GM21381 (cell line): ENCODE measurements at regions not wholly inside any gene's neighbourhood (a gene's known extent, or its start where the extent isn't known, plus 50 kb on each side); places are given as distances from the start of the nearest gene placed in this dataset.
"Not testable (repeated sequence)": the region's sequence is repeated elsewhere in the genome, so short reads cannot be mapped to it uniquely, and the experiment has no call there.

Experiments
- ATAC-seq: cut with Tn5 transposase; IDR thresholded peaks from one replicate; pipeline ENCODE4 v1.9.1; 2021; ENCODE audit warnings: mild to moderate bottlenecking, moderate library complexity; ENCODE audit not compliant: unreplicated experiment

DNA sequence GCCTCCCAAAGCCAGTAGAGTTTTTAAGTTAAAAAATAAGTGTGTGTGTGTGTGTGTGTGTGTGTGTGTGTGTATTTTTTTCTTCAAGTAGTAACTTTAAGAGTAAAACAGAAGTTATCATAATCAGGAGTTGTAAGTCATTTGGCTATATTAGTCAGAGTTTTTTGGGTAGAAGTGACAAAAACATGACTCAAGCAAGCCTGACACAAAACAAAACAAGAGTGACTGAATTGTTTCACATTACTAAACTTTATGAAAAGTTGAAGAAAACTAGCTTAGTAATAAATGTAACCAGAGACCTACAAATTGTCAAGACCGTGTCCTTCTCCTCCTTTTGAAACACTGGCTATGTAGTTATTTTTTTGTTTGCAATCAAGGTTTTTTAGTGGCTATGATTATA is 738.0 kb upstream of the PITX2 start:
- ATAC-seq = no peak

- no peak for ATAC-seq
These were observed 740.1 kb upstream of the PITX2 start for GRCh38 chr4:111362941-111363361.

- ATAC-seq = not testable (repeated sequence)
These were observed 755.0 kb upstream of the PITX2 start for GRCh38 chr4:111377880-111378279.

DNA sequence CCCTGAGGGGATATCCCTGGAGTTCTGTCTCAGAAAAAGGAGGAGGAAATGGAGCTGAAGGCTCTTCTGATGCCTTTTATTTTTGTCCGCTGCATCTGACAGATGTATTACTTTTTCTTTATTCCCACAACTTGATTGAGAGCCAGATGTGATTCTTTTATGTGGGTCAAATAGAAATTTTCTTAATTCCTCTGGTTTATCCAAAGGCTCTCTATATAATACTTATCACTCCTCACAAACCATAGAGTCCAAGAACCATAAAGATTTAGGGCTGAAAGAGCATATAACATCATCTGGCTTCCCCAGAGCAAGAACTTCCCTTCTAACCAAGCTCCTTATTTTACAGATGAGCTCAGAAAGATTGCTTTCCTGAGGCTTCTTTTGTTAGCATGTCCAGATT is 756.7 kb upstream of the FAM241A start:
- no peak for ATAC-seq

- ATAC-seq = no peak
These were observed 753.4 kb upstream of the FAM241A start for GRCh38 chr4:111391829-111392228.

GRCh38 chr4:111393781-111394180 is 751.5 kb upstream of the FAM241A start:
- no peak for ATAC-seq

GRCh38 chr4:111398906-111399330 is 746.3 kb upstream of the FAM241A start:
- no peak for ATAC-seq

DNA sequence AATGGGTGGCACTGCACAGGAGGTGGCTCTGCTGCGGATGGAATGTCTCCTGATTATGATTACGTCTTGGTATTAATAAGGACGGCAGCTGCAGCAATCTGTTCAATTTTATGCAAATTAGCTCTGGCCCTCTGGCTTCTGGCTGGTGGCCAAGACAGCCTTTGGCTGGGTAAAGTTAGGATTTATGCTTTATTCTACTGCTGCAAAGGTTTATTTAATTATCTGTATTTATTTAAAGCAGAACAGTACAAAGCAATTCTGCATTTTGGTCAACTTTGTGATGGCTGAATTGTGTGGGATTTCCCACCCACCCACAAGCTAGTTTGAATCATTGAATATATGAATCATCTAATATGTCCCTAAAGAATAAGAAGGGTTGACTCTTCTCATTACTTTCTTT is 745.6 kb upstream of the FAM241A start:
- ATAC-seq = no peak

DNA sequence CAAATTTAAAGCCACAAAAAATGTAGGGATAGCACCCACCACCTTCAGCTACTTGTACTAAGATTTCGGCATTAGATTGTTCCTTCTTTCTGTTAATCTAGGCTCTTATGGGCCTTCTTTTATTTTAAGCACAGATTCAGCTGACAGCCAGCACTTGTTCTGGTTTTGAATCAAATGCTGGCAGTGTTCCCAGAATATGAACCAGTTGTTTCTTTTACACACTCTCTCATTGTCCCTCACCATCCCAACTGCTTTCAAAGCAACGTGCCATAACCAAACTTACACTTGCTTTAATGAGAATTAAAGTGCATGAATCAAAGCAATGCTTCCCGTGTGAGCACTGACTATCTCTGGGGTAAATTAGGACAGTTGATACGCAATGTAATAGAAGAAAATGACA is 744.5 kb upstream of the FAM241A start:
- no peak for ATAC-seq

DNA sequence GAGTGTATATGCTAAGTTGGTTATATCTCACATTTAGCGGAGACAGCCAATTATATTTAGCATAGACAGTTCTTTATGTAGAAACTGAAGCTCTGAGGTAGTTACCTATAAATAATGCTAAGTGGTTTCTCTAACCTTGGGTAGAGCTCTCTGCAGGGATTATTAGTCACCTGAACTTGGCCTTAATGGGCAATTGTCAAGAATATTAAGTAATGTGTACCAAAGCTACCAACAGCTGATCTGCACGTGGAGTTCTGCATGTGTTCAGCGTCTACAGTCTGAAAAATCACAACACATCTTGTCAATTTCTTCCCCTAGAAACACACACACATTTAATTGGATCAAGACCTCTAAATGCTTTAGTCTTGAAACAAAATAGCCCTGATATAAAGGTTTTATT is 740.6 kb upstream of the FAM241A start:
- no peak for ATAC-seq

- no peak for ATAC-seq
These were observed 739.3 kb upstream of the FAM241A start for GRCh38 chr4:111405989-111406388.

DNA sequence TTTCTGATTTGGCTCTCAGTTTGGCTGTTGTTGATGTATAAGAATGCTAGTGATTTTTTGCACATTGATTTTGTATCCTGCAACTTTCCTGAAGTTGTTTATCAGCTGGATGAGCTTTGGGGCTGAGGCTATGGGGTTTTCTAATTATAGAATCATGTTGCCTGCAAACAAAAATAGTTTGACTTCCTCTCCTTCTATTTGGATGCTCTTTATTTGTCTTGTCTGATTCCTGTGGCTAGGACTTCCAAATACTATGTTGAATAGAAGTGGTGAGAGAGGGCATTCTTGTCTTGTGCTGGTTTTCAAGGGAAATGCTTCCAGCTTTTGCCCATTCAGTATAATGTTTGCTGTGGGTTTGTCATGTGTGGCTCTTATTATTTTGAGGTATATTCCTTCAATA is 734.7 kb upstream of the FAM241A start:
- ATAC-seq = no peak

- ATAC-seq = no peak
These were observed 727.7 kb upstream of the FAM241A start for GRCh38 chr4:111417521-111417920.

GRCh38 chr4:111433441-111433840 is 711.8 kb upstream of the FAM241A start:
- ATAC-seq = no peak

DNA sequence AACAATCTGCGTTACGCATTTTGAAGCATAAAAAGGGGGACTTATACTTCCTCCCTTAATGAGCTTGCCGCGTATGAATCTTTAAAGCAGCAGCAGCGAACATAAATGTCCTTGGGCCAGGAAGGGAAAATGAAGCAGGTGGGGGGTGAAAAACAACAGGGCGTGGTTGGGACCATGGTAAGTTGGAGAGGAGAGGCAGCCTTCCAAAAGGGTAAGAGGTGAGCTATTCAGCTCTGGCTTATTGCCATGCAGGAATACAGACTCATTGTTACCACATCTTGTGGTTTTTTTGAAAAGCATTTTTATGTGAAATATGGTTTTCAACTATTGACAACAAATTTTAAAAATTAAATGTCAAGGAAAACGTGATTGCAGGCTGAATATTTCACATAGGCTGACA is 710.7 kb upstream of the FAM241A start:
- no peak for ATAC-seq

- no peak for ATAC-seq
These were observed 709.1 kb upstream of the FAM241A start for GRCh38 chr4:111435986-111436744.

DNA sequence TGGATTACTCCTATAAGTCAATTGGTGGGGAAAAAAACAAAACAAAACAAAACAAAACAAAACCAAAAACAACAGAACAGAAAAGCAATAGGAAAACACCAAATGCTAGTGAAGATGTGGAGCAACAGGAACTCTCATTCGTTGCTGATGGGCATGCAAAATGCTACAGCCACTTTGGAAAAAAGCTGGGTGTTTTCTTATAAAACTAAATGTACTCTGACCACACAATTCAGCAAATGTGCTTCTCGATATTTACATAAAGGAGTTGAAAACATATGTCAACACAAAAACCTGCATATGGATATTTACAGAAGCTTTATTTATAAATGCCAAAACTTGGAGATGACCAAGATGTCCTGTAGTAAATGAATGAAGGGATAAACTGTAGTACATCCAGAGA is 703.6 kb upstream of the FAM241A start:
- ATAC-seq = no peak

- not testable (repeated sequence) for ATAC-seq
These were observed 700.4 kb upstream of the FAM241A start for GRCh38 chr4:111444836-111445235.

DNA sequence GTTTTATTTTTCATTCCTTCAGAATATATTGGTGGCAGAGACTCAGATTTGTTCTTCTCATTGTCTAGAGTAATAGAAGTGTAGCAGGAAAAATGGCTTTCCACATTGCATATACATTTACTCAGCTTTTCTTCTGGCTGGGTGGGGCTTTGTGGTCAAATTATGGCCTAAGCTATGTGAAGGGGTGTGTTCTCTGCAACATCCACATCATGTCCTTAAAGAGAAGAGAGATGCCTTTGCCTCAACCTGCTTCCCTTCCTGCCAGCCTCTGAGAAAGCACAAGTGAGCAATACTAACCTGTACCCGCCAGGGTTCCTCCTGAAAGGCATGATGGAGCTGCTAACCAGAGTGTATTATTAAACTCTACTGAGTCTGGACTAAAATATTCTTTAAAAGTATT is 695.6 kb upstream of the FAM241A start:
- no peak for ATAC-seq

- ATAC-seq = no peak
These were observed 694.4 kb upstream of the FAM241A start for GRCh38 chr4:111450867-111451266.

GRCh38 chr4:111453216-111453615 is 692.0 kb upstream of the FAM241A start:
- no peak for ATAC-seq

DNA sequence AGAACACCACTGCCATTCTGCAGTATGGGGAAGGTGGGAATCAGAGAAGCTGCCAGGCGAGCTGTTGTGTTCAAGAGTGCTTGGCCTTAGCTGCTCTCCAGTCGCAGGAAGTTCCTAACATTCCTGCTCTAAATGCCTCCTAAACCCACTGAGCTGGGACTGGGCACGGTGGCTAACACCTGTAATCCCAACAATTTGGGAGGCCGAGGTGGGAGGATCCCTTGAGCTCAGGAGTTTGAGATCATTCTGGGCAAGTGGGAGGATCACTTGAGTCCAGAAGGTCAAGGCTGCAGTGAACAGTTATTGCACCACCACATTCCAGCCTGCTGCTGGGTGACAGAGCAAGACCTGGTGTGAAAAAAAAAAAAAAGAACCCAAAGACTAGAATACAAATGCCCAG is 690.3 kb upstream of the FAM241A start:
- no peak for ATAC-seq
